Ovary (tissue), 7 donors: ENCODE measurements at regions not wholly inside any gene's neighbourhood (a gene's known extent, or its start where the extent isn't known, plus 50 kb on each side); places are given as distances from the start of the nearest gene placed in this dataset.

Experiments
- DNase-seq, 5 donors: peaks; one replicate each; pipeline ENCODE4 v3.0.0-alpha.2; 2019 to 2020
- H3K27ac ChIP-seq, 2 donors: fragments of 200-600 bp; one replicate each; pipeline versions ENCODE4 v1.5.1 to v1.8.0; 2019 to 2022
- H3K27me3 ChIP-seq: fragments of 200-600 bp; one replicate; pipeline ENCODE4 v1.8.0; 2022
- H3K36me3 ChIP-seq: fragments of 200-600 bp; sonication (generic); one replicate; pipeline ENCODE4 v1.5.1; 2019
- H3K4me1 ChIP-seq: one replicate; pipeline ENCODE4 v1.8.1; 2013; ENCODE audit warnings: mild to moderate bottlenecking, moderate library complexity; ENCODE audit not compliant: insufficient read depth
- H3K4me3 ChIP-seq: fragments of 200-600 bp; sonication (generic); one replicate; pipeline ENCODE4 v1.5.1; 2017
- H3K9me3 ChIP-seq, 2 donors: fragments of 200-600 bp in 1 of 2; sonication (generic) in 1 of 2; one replicate each; pipeline versions ENCODE4 v1.5.1 to v1.8.1; 2013 to 2019; ENCODE audit warnings: mild to moderate bottlenecking in 1 of 2, moderate library complexity in 1 of 2
- EP300 ChIP-seq: sonication (generic); formaldehyde crosslinking; IDR thresholded peaks from one replicate; pipeline ENCODE4 v1.6.1; 2017; ENCODE audit warnings: antibody characterized with exemption
- POLR2A ChIP-seq: fragments of 450-650 bp; IDR thresholded peaks from one replicate; pipeline ENCODE4 v1.6.1; 2017; ENCODE audit warnings: antibody characterized with exemption, mild to moderate bottlenecking, moderate library complexity
- WGBS, 3 donors: extraction: QIAGEN DNeasy Blood & Tissue Kit in 1 of 3; methylation state at CpG; one replicate each; pipeline versions ENCODE4 v1.1.5 to v1.1.7; 2013 to 2017; 5-methylcytosine and 5-hydroxymethylcytosine counted together
- intact Hi-C, 4 donors: fragments of 100-400 bp; cut with DNase I; formaldehyde crosslinking; loops; one replicate each; pipeline versions ENCODE4 v1.11.0 to v1.15.1; 2022 to 2023
- TF ChIP-seq, protein P1 (sequence below), 3 donors: fragments of 450-650 bp in 2 of 3; fragments of 200-600 bp in 1 of 3; IDR thresholded peaks; one replicate each; pipeline versions ENCODE4 v1.5.1 to v1.8.0; 2016 to 2022; ENCODE audit warnings: antibody characterized with exemption in 3 of 3, mild to moderate bottlenecking in 1 of 3
- donor health status: DM: no; HTN: no; CAD: no; lungs with moderate emphysema.
- donor health status: DM: no; HTN: no; CAD: no.
- donor health status: Bipolar disorder and iron deficiency.
- donor health status: DM: no; HTN: no; CAD: no.
- donor health status: DM: yes; HTN: yes; CAD: no.

DNA sequence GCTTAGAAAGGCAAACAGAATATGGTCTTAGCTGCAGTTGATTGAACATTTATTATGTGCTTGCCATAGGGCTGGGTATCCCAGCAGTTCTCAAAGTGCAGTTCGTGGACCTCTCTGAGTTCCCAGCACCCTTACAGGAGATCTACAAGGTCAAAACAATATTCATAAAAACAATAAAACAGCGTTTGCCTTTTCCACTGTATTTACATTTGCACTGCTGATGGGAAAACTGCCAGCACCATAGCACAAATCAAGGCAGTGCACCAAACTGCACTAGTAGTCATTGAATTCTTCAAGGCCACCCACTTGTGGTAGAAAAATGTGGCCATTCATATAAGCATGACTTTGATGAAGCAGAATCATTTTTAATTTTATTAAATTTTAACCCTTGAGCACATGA lies 128.1 kb downstream of the CCDC34 start:
- H3K27ac ChIP-seq = no peak overlapping the region
- no peaks in the 10 kb centered on the region for H3K4me1 ChIP-seq
- H3K9me3 ChIP-seq = no peaks in the 10 kb centered on the region
- H3K27me3 ChIP-seq = no peaks in the 10 kb centered on the region
- no peak overlapping the region for H3K4me3 ChIP-seq
- no peak for DNase-seq
- intact Hi-C loops = no loop called here
- H3K36me3 ChIP-seq = no peaks in the 10 kb centered on the region
- WGBS, 3 donors = 25 to 43% (median 33%) methylated on average over 2 of the region's 2 CpGs
- TF ChIP-seq, protein P1, sequence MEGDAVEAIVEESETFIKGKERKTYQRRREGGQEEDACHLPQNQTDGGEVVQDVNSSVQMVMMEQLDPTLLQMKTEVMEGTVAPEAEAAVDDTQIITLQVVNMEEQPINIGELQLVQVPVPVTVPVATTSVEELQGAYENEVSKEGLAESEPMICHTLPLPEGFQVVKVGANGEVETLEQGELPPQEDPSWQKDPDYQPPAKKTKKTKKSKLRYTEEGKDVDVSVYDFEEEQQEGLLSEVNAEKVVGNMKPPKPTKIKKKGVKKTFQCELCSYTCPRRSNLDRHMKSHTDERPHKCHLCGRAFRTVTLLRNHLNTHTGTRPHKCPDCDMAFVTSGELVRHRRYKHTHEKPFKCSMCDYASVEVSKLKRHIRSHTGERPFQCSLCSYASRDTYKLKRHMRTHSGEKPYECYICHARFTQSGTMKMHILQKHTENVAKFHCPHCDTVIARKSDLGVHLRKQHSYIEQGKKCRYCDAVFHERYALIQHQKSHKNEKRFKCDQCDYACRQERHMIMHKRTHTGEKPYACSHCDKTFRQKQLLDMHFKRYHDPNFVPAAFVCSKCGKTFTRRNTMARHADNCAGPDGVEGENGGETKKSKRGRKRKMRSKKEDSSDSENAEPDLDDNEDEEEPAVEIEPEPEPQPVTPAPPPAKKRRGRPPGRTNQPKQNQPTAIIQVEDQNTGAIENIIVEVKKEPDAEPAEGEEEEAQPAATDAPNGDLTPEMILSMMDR (IDR thresholded peaks at IDR 0.05) = no peak
- no peak for TF ChIP-seq POLR2A
- no peak for TF ChIP-seq EP300

DNA sequence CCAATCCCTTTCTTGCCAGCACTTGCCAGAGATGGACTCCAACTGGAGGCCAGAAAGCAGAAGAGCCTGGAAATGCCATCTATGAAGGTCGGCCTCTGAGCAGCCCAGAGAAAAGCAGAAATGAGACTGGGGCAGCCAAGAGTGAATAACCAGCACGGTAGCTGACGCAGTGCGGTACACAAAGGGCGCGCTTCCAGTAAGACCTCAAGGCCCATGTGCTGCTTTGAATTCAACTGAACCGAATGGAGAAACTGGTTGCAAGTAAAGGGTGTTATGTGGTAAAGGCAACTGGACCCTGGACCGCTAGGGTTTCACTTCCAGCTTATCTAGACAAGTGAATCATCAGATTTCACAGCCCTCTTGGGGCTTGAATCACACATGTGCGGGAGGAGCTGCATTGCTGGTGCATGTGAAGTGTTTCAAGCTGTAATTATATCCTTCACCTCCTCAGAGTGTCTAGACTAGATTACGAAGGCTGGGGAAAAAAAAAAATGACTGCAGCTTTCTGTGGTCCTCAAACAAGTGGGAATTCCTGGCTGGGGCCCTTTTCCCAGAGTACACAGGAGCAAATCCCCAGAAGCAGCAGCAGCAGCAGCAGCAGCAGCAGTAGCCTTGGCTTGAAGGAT lies 128.9 kb downstream of the CCDC34 start:
- H3K27me3 ChIP-seq = no peaks in the 10 kb centered on the region
- TF ChIP-seq EP300 = no peak
- TF ChIP-seq, protein P1 (IDR thresholded peaks at IDR 0.05) = no peak
- TF ChIP-seq POLR2A = no peak
- H3K4me1 ChIP-seq = no peaks in the 10 kb centered on the region
- H3K27ac ChIP-seq = no peak overlapping the region
- no peaks in the 10 kb centered on the region for H3K36me3 ChIP-seq
- H3K9me3 ChIP-seq = no peaks in the 10 kb centered on the region
- intact Hi-C loops = no loop called here
- no peak overlapping the region for H3K4me3 ChIP-seq
- WGBS, 3 donors = 56 to 77% (median 61%) methylated on average over 10 of the region's 10 CpGs
- no peak for DNase-seq

DNA sequence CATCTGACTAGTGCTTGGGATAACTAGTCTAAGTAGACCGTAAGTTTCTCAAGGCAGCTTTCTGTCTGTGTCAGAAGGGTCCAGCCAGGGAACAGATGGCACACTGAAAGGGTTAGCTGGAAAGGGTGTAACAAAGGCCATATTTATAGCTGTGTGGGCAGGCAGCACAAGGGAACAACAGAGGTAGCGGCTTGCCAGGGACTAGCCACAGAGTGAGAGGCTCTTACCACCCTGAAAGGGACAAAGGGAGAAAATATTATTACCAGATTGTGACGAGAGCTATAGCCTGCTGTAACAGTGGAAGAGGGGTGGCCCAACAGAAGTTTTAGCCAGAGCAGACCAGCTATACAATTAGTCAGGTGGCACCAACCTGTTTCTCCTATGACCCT lies 129.4 kb downstream of the CCDC34 start:
- no peak overlapping the region for H3K4me3 ChIP-seq
- H3K4me1 ChIP-seq = no peaks in the 10 kb centered on the region
- H3K27ac ChIP-seq = no peak overlapping the region
- TF ChIP-seq EP300 (no peak), POLR2A (no peak)
- TF ChIP-seq, protein P1 (IDR thresholded peaks at IDR 0.05) = no peak
- no peaks in the 10 kb centered on the region for H3K9me3 ChIP-seq
- DNase-seq = no peak
- H3K36me3 ChIP-seq = no peaks in the 10 kb centered on the region
- 85 to 91% (median 88%) methylated on average over 3 of the region's 3 CpGs for WGBS, 3 donors
- intact Hi-C loops = no loop called here
- no peaks in the 10 kb centered on the region for H3K27me3 ChIP-seq

DNA sequence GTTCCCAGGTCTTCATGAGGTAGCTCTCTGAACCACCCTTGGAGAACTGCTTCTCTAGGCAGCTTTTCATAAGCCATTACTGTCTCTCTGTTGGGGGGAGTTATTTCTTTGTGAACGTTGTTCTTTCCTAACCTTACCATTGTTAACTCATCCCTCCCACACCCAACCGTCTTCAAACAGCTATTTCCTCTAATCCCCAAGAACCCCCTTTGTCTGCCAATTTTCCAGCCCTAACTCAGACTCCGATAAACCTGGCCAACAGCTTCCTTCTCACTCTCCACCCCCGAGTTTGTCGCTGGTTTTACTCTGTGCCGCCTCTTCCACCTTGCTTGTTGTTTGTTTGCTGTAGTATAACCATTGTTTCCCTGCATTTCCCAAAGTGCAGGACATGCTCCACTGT lies 131.5 kb downstream of the CCDC34 start:
- H3K4me1 ChIP-seq = no peaks in the 10 kb centered on the region
- no peak overlapping the region for H3K4me3 ChIP-seq
- DNase-seq = no peak
- intact Hi-C loops = no loop called here
- WGBS, 3 donors = 4 to 15% (median 14%) methylated on average over 6 of the region's 6 CpGs
- TF ChIP-seq EP300 = no peak
- no peak overlapping the region for H3K27ac ChIP-seq
- no peaks in the 10 kb centered on the region for H3K9me3 ChIP-seq
- no peaks in the 10 kb centered on the region for H3K36me3 ChIP-seq
- no peaks in the 10 kb centered on the region for H3K27me3 ChIP-seq

DNA sequence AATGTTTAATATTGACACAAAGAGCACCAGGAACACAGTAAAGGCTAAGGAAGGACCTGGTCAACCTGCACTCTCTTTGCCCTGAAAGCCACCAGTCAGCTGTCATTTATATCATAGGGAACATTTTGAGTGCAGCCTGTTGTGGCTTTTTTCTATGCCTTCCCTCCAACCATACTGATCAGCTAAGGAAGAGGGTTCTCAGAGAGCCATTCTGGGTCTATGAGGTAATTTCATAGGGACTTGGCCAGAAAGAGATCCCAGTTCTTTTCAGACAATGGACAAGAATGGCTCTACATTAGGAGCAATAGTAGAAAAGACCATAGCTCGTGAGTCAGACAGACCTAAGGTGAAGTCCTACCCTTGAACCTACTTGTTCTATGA lies 132.8 kb downstream of the CCDC34 start:
- 88 to 100% (median 98%) methylated on average over 1 of the region's 1 CpG for WGBS, 3 donors
- Histone ChIP-seq H3K36me3 (no peaks in the 10 kb centered on the region), H3K9me3 (no peaks in the 10 kb centered on the region), H3K4me1 (no peaks in the 10 kb centered on the region), H3K27me3 (no peaks in the 10 kb centered on the region), H3K4me3 (no peak overlapping the region), H3K27ac (no peak overlapping the region)
- no peak for DNase-seq
- intact Hi-C loops = no loop called here
- no peak for TF ChIP-seq EP300
- TF ChIP-seq POLR2A = no peak
- TF ChIP-seq, protein P1 (IDR thresholded peaks at IDR 0.05) = no peak
